Adipose tissue (tissue), 3 donors: ENCODE measurements at regions not wholly inside any gene's neighbourhood (a gene's known extent, or its start where the extent isn't known, plus 50 kb on each side); places are given as distances from the start of the nearest gene placed in this dataset.

Experiments
- H3K27ac ChIP-seq: one replicate; pipeline ENCODE4 v1.5.1; 2013; ENCODE audit warnings: low read depth, low read length
- WGBS, 3 donors: extraction: QIAGEN DNeasy Blood & Tissue Kit; methylation state at CpG; one replicate each; pipeline ENCODE4 v1.1.7; 2013; 5-methylcytosine and 5-hydroxymethylcytosine counted together
- donor health status: healthy with polysubstance abuse.
- donor health status: Bipolar disorder and iron deficiency.
- donor health status: healthy.

DNA sequence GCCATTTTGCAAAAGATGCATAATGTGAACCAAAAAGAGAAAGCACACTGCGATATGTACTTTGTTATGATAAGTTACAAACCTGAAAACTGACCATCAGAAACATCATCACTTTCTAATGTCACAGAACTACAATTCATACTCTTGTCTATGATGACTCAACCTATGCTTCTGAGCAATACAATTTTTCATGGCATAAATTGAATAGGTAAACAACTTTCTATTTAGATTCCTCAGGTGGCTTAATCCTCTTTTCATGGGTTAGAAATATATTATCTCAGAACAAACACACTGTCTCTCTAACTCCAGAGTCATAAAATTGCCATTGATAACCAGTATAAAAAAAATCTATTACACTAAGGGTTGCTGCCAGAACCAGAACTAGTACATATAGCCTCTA, 1715.0 kb upstream of the FLRT2 start:
- WGBS, 3 donors, result 89 to 100% (median 95%) methylated on average over 1 of the region's 1 CpG

DNA sequence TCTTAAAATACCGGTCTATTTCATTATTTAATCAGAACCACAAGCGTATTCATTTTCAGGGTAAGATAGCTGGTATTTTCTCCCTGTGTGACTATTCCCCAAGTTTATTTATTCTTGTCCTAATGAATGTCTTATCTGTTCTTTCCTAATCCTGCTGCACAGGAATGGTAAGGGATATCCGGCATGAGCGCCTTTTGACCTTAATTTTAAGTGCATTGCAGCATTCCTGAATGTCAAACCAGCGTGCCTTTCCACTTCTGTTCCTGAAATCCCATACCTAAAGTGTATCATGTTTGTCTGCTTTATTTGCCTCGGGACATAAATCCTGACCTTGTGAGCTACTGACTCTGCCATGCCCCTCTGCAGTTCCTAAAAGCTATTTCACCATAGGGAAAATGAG, 1713.2 kb upstream of the FLRT2 start:
- H3K27ac ChIP-seq, result no peak overlapping the region
- WGBS, 3 donors, result 40 to 67% (median 53%) methylated on average over 6 of the region's 6 CpGs

More for the DNA sequence above, 1715.0 kb upstream of the FLRT2 start:
- no peak overlapping the region for H3K27ac ChIP-seq

DNA sequence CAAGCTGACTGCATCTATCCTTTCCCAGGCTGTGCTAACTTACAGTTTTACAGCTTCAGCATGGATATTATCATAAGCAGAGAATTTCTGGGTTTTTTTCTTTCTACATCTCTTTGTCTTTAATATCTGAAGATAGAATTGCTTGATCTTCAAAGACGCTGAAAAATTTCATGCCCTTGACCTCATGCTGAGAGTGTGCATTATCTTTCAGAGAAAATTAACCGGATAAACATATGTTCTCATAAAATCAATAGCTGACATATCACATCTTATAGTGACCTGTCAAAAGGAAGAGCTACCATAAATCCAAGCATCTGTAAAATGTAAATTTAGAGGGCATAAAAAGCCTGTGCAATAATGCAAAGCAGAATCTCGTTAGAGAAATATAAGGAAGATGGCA, 1704.1 kb upstream of the FLRT2 start:
- 73 to 89% (median 88%) methylated on average over 3 of the region's 3 CpGs for WGBS, 3 donors
- no peak overlapping the region for H3K27ac ChIP-seq

DNA sequence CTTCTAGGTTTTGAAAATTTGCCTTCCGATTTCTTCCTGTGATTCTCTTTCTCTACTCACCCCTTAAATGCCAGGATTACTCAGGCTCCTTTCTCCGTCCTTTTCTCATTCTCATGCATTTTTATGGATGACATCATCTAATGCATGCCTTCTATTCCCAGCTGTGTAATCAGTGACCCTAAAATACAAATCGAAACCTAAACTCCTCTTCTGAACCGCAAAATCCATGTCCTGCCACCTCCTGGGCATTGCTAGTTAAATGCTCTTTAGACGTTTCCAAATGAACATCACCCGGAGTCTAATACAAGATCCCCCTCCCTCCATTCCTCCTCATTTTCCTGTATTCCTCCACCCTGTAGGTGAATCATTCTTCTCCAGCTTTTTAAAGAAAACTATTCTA, 1703.1 kb upstream of the FLRT2 start:
- 55 to 84% (median 72%) methylated on average over 6 of the region's 6 CpGs for WGBS, 3 donors
- H3K27ac ChIP-seq, result no peak overlapping the region

DNA sequence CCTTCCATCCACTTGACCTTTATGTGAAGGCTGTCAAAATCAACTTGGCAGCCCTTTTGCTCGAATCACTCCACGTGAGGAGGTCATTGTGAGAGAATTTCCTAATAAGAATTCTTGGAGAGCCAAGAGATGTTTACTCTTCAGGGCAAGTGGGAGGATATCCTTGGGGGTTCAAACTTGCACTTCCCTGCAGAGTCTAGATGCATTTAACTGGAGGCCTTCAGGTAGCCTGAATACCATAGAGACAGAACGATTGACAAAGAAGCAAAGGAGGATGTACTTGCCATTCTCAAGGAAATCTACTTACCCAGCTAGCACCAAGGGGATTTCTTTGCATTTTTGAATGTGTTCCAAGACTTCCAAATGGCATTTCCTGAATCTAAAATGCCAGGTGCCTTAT, 1702.6 kb upstream of the FLRT2 start:
- no peak overlapping the region for H3K27ac ChIP-seq
- WGBS, 3 donors, result 47 to 70% (median 50%) methylated on average over 3 of the region's 3 CpGs

DNA sequence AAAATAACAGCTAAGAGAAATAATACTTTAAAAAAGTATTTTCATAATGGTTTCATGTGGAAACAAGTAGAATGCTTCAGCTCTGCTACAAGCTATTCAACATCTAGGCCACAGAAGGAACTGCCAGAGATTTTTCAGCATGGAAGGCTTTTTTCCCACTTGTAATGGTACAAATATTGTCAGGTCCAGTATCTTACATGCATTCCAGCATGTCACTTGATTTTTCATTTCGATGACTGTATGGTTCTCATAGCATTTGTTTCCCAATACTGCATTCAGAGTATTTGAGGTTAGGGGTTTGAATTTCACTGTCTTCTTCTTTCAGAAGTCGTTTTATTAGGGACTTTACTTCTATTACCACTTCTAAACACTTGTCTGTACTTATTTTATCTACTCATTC, 1701.5 kb upstream of the FLRT2 start:
- WGBS, 3 donors, result 76 to 82% (median 82%) methylated on average over 2 of the region's 2 CpGs
- no peak overlapping the region for H3K27ac ChIP-seq

DNA sequence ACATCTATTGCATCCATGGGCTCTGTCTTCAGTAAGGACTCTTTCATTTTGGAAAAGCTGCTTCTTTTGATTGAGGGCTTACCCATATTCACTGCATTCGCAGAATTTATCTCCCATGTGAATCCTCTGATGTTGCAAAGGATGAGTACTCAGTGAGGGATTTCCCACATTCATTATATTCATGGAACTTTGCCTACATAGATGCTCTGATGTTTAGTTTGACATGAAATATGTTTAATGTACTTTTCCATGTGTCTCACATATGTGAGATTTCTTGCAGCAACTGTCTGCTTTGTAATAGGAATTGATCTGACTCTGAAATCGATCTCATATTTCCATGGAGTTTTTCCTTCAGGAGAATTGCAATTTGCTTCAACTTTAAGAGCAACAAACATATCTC, 1699.6 kb upstream of the FLRT2 start:
- no peak overlapping the region for H3K27ac ChIP-seq
- WGBS, 3 donors, result 75 to 78% (median 78%) methylated on average over 2 of the region's 2 CpGs

DNA sequence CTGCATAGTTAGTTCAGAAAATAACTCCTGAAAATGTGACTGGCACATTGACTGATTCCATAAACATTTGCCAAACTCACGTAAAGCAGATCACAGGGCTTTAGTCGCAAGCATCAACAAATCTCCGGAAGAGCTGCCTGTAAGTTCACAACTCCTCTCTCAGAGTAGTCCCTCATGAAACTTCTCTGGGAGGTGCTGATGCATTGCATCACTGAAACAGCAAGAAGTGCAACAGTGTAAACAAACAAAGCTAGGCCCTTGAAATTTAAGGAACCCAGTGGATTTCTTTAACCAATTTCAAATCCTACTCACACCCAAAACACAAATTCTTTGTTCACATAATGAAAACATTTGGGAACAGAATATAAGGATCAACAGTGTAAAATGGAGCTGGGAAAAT, 1691.7 kb upstream of the FLRT2 start:
- no peak overlapping the region for H3K27ac ChIP-seq
- 55 to 88% (median 84%) methylated on average over 3 of the region's 3 CpGs for WGBS, 3 donors

DNA sequence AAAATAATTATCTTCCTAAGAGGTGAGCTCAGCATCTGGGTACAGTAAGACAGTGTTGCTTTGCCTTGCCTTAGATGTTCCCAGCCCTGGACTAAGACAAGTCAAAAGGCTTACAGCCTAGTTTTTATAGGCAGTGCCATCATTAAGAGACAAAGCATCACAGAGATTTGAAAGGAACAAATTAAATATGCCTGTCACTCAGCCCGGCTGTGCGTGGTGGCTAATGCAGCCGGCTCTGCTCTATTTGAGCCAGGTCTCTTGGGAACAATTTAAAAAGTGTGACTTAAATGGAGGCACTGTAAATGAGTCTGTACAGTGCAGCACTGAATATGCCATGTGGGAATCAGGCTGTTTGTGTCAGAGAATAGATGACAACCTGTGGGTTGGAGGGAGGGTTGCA, 1687.4 kb upstream of the FLRT2 start:
- WGBS, 3 donors, result 74 to 84% (median 82%) methylated on average over 3 of the region's 3 CpGs
- no peak overlapping the region for H3K27ac ChIP-seq

DNA sequence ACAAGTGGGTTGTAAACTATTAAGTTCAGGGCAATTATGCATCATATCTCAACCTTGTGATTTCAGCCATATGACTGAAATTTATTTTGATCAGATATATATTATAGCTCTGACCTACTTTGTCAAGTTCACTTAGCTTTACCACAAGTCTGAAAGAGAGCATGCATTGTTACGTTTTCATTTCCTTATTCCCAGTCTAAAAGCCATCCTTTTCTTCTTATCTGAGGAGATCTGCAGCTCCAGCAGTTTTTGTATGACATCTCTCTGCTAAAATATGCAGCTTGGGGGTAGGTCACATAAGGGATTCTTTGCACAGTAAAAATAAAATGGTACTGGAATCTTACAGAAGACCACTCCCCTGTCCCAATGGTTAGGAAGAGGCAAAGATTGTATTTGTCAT, 1682.8 kb upstream of the FLRT2 start:
- 72 to 90% (median 84%) methylated on average over 1 of the region's 1 CpG for WGBS, 3 donors

DNA sequence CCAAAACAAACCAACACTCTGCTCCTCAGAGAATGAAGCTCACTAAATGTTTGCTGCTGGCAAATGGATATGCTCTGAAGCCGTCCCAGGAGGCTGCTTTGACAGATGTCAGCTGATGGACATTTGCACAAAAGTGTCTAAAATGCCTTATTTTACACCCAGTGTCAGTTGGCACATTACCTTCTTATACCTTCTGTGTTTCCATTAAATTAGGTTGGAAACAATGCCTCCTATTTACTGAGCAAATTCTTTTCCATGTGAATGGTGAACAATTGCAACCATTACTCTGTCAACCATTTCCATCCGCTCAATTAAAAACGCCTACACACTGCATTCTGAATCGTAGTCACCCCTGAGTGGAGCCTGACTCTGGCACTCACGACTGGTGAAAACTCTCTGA, 1679.9 kb upstream of the FLRT2 start:
- 81 to 83% (median 82%) methylated on average over 5 of the region's 5 CpGs for WGBS, 3 donors

More for the DNA sequence above, 1682.8 kb upstream of the FLRT2 start:
- H3K27ac ChIP-seq, result no peak overlapping the region

DNA sequence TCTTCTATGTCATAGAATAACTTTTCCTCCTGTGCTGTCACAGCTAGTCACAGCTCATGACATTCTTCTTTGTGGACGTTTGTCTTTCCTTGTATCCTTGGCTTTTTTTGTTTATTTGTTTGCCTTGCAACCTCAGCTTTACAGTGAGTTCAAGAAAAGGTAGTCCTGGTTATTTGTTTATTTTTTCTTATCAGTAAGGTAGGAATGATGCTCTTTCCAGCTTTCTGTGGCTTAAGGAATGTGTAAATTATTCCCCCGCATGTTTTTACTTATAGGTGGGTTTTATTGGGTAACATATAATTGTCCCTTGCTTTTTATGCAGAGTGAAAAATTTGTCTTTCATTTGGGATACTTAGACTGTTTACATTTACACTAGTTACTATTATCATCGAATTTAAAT, 1673.6 kb upstream of the FLRT2 start:
- no peak overlapping the region for H3K27ac ChIP-seq
- 69 to 74% (median 69%) methylated on average over 3 of the region's 3 CpGs for WGBS, 3 donors

More for the DNA sequence above, 1679.9 kb upstream of the FLRT2 start:
- no peak overlapping the region for H3K27ac ChIP-seq

DNA sequence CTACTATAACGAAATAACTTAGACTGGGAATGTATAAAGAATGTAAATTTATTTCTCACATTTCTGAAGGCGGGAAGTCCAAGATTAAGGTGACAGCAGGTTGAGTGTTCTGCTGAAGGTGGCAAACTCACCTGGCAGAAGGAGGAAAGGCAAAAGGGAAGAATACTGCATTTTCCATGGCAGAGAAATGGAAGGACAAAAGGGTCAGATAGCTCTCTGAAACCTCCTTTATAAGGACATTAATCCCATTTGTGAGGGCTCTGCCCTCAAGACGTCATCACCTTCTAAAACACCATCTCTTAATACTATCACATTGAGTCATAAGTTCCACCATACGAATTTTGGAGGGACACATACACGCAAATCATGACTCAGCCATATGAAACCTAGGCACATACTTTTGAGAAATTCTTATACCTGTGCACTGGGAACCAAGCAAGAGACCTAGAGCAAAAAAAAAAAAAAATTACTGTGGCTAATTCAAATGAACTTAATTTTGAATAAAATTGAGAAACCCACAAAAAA, 1669.3 kb upstream of the FLRT2 start:
- no peak overlapping the region for H3K27ac ChIP-seq
- WGBS, 3 donors, result 90 to 93% (median 92%) methylated on average over 5 of the region's 5 CpGs

DNA sequence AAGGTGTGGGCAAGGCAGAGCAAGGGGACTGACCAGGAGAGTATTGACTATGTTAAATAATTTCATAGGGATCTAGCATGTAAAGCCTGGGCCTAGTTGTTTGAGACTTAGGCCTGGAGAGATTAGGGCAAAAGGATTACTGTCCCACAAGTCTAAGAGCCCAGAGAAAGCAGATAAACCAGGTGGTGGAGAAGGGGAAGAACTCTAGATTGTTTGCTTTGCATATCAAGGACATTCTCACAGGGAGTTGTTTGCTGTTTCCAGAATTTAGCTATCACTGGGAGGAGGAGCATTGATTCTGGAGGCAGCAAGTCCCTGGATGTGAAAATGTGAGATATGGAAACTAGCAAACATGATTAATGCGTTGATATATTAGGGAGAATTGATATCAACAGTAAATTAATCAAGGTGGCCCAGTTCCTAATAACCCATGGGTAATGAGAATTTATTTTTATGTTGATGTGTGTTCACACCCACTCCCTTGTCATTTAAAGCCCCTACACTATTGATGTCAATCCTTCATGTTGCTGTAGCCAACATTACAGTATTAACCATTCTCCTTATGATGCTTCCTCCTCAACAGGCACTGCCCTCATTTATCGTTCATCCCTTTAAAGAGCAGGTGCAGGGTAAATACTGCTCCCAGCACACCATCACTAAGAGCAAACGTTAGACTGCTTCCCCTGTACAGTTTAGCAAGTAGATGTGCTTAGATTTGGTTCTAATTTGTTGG, 1666.7 kb upstream of the FLRT2 start:
- WGBS, 3 donors, result 48 to 76% (median 66%) methylated on average over 3 of the region's 3 CpGs
- H3K27ac ChIP-seq, result no peak overlapping the region

DNA sequence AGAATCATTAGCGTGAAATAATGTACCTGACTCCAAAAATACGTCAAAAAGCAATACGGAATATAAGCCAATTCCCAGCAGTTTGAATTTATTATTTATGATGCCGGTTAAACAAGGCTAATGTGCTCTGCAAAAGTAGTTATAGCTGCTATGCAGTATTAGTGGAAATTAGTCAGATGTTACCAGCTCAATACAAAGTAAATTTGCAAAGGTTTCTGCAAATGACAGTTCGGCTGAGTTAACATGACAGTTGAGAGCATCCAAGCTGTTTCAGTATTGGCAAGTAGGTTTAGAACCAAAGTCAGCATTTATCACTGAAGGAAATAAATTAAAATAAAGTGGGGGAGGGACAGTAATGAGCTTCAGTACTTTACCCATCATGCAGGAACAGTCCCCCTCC, 1665.8 kb upstream of the FLRT2 start:
- no peak overlapping the region for H3K27ac ChIP-seq
- WGBS, 3 donors, result 82 to 87% (median 83%) methylated on average over 5 of the region's 5 CpGs

DNA sequence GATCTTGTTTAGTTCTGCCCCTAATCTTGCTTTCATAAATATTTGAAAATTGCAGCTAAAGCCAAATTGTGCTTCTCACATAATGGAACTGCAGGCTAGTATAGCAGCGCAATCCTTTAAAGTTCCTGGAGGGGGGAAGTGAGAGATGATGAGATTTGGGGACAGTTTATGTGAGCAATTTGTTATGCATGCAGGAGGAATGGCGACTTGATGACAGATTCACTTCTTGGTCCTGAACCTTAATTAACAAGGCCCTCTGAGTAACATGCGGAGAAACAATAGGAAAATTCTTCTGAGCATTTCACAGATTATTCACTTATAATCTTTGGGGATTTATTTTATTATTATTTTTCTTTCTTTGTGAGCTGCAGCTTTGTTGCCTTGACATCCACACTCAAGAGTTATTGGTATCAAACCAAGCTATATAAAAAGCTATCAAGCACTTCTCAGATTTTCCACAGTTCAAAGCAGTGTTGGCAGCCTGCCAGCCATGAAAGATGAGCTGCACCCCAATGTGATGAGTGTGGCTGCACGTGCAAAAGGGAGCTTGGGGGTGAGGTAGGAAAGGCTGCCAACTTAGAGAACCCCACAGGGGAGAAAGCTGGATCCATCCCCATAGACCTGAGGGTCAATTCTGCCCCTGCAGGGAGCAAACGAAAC, 1662.2 kb upstream of the FLRT2 start:
- 66 to 78% (median 76%) methylated on average over 5 of the region's 5 CpGs for WGBS, 3 donors
- no peak overlapping the region for H3K27ac ChIP-seq

DNA sequence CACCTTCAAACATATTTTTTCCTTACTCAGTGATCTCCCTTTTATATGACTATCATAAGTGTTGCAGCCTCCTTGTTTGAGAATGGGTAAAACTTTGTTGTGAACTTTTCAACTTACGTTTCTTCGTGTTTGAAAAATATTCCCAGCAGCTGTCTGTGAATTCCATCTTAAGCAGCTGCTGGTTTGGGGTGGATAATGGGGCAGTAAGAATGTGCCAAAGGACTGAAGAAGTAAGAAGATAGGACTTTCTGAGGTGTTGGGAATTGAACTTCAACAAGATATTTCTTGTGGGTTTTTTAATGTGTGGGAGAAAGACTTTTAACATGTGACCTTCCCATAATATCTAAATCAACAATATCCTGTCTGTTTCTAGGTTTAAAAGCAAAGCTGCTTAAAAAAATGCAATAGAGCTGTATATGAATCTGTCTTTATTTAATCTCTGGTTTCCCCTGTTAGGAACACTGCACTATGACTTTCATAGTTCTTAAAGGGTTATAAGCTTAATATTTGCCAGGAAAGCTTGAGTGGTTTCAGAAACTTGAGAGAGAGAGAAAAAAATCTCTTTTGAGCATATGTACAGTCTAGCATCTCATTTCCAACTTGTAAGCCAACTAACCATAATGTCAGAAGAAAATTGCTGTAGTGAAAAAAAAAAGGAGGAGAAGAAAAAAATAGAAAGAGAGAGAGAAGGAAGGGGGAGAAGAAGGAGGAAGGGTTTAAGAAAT, 1659.2 kb upstream of the FLRT2 start:
- WGBS, 3 donors, result 65 to 76% (median 71%) methylated on average over 2 of the region's 2 CpGs
- no peak overlapping the region for H3K27ac ChIP-seq

DNA sequence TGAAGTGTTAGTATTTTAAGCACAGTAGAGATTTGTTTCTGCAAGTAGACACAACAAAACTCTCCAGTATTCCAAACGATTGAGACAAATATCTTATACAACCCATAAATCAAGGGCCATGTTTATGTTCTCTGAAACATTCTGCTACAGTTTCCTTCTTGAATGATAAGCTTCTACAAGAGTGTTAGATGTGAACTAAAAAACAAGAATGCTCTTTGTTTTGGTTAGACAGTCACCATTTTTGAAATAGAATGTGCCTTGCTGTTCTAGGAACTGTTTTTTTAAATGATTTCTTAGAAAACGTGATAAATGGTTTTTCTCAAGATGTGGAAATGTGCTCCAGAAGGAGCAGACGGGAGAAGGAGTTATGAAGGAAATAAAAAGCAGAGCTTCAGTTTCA, 1656.3 kb upstream of the FLRT2 start:
- no peak overlapping the region for H3K27ac ChIP-seq
- 28 to 58% (median 32%) methylated on average over 3 of the region's 3 CpGs for WGBS, 3 donors

DNA sequence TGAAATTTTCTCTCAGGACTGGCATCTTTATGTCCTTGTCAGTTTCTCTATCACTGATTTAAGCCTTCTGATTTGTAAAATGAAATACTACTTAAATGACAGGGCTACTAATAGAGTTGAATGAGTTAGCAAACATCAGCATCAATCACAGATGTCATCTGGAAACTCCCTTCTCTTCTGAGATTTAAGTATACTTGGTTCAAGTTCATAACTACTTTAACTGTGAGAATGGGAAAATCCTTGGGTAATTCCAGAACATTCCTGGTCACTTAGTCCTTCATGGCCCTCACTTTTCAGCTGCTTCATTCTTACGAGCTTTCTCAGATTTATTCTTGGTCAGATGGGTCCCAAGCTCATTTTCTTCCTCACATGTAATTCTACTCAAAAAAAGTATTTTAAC, 1655.3 kb upstream of the FLRT2 start:
- no peak overlapping the region for H3K27ac ChIP-seq
- WGBS, 3 donors, result 63 to 76% (median 66%) methylated on average over 1 of the region's 1 CpG
